Umbilical cord (tissue), 1 donor: ENCODE measurements at regions not wholly inside any gene's neighbourhood (a gene's known extent, or its start where the extent isn't known, plus 50 kb on each side); places are given as distances from the start of the nearest gene placed in this dataset.
"Not testable (repeated sequence)": the region's sequence is repeated elsewhere in the genome, so short reads cannot be mapped to it uniquely, and the experiment has no call there.

ENCODE experiments used
- DNase-seq: peaks from one replicate; pipeline ENCODE4 v3.0.0-alpha.2; 2015; ENCODE audit warnings: low spot score

DNA sequence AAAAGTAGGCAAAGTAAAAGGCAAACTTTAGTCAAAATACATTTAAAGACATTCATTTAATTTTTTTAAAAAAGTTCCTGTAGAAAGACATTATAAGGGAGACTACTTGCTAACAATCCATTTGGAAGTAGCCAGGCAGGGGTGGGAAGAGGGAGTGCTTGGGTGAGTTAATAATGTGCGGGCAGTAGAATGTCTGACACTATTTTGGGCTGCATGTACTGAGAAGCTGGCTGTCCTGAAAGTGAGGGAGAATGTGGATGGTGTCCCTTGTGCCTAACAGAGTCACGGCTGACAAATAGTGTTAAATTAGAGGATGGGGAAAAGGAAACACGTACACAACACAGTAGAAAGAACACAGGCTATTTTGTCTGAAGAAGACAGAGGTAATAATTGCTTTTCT lies 142.5 kb downstream of the LCA5 start:
- DNase-seq, result no peak

DNA sequence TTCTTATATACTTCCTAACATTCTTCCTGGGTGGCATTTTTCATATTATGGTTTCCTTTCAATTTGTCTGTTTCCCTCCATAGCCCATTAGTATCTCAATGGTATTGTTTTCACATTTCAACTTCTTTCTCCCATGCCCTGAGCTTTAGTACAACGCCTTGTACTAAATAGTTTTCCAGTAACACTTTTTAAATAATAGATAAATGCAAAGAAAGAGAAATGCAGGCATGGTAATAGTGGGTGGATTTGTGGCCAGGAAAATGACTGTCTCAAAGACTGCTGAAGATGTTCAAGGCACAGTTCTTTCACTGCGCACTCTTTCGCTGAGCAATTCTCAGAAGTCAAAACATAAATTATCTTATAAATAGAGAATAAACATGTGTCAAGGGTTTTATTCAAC lies 145.1 kb downstream of the LCA5 start:
- DNase-seq, result no peak

DNA sequence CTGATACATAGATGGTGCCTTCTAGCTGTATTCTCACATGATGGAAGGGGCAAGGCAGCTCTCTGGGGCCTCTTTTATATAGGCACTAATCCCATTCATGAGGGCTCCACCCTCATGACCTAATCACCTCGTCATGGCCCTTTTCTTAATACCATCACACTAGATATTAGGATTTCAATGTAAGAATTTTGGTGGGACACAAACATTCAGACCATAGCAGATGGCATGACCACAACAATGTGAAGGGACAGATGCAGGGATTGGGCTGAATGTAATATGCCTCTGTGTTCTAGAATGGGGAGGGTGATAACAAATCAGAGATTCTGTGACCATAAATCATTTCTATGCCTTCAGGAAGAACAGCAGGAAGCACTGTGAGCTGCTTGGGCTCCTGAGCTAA lies 145.8 kb downstream of the LCA5 start:
- DNase-seq, result no peak

DNA sequence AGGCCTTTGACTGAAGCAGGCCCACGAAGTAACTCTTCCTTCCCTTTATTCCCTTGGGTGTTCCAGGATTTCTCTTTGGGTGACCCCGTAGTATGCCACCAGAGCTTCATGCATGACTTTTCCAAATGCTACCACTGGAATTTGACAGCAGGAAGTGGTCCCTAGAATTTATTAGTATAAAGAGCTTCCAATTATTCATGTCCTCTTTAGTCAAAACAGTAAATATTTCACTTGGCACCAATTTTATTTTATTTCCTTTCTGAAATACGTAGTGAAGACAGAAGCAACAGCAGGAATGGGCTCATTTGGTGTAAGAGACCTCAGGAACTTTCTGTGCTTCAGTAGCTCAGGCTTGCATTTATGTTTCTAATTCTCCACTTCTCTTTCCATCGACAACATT lies 151.3 kb downstream of the LCA5 start:
- DNase-seq, result no peak

DNA sequence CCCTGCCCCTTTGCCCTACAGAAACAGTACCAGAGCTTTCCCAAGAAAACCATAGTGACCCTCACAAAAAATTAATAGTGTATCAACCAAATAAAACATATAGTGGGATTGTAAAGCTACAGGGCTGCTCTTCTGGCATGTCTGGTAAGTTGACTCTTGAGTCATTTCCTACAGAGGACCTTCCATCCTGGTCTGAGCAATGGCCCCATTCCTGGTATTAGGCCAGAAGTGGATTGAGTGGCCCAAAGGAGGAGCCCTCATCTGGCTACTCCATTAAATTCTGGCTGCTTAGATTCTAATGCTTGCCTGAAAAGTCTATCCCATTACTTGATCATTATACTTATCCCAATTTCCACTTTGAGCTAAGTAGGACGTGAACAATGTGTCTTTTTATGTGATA lies 150.9 kb upstream of the HMGN3 start:
- no peak for DNase-seq

DNA sequence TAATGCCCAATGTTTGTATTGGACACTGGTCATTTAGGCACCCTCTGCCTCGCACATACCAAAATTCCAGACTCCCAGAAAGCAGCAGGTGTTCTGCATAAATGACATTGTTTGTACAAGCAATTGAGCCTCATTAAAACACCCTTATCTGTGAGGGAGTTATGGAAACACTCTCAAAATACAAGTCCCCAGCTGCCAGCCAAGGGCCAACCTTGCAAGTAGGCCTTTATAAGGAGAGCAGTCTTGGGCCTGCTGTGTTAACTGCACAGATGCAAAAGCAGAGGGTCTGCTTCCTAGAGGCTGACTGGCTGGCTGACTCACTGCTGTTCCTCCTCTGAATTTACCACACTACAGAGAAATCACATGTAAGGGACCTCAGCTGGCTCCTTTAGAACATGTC lies 150.4 kb upstream of the HMGN3 start:
- no peak for DNase-seq

DNA sequence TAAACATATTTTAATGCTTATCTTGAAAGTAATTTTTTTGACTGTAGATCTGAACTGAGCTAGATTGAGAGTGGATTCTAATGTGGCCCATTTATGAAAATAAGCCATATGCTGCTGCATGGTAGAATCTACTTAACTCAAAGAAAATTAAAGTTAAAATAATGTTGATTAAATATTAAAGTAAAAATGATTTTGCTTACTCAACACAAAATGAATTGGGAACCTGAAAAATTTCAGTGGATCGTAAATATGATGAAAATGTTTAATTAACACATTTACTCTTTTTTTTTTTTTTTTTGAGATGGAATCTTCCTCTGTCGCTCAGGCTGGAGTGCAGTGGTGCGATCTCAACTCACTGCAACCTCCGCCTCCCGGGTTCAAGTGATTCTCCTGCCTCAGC lies 144.5 kb upstream of the HMGN3 start:
- DNase-seq, result no peak

DNA sequence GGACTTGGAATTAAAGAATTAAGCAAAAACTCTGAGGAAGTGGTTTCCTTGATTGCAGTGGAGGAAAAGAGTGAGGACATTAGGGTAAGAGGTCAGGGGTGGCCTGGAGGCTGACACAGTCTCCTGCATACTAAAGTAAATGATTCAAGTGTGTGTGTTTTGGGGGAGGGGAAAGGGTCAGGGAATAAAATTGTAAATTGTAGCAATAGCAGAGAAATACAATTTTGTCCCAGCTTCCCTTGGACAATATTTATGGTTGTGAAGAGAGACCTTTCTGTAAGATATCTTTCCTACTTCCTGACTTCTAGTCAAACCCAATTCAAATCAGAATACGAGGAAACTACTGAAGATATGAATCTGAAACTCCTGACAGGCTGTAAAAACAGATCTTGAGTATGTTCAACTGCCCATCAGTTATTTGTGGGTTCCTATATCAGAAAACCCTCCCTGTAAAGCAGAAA lies 143.4 kb upstream of the HMGN3 start:
- peak; percentile 11 for DNase-seq

DNA sequence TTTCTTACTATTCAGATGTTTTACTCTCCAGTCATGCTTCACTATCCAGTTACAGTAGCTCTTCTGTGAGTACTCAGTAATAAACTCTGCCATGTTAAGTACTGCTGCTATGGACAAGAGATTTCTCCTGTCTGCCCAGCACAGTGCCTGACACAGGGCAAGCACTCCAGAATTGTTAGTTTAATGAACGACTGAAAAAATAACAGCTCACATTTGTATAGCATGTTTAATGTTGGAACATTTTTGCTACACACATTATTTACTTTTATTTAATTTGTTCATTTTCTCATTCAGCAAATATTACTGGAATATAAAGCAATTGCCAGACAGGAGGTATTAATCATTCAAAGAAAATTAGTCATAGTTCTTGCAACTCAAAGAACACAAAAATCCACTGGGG lies 142.6 kb upstream of the HMGN3 start:
- DNase-seq, result no peak

DNA sequence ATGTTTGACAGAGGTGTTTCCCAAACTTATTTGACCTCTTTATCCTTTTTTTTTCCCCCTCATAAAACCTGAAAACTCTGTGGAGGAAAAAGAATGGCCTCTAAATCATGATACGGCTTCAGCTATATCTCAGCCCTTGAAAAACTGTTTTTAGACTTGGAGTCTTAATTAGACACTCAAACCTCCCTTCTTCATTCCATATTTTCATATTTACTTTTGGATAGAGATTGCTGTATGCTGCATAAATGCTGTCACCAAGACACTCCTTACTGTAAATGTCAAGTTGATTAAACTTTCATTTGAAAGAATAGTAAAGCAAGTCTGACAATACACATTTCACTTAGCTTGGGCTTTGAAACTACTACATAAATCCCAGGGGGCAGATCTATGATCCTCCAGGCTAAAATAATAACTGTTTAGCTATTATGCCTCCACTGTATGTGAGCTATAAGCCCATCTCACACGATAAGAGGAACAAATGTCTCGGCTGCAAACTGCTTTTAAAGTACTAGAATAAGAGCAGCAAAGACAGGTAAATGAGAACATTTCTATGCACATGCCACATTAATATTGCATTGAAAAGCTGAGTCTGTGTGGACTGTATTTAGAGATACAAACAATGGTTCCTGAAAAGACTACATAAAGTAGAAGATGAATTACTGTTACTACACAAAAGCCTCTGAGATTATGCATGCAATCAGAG lies 141.3 kb upstream of the HMGN3 start:
- no peak for DNase-seq

DNA sequence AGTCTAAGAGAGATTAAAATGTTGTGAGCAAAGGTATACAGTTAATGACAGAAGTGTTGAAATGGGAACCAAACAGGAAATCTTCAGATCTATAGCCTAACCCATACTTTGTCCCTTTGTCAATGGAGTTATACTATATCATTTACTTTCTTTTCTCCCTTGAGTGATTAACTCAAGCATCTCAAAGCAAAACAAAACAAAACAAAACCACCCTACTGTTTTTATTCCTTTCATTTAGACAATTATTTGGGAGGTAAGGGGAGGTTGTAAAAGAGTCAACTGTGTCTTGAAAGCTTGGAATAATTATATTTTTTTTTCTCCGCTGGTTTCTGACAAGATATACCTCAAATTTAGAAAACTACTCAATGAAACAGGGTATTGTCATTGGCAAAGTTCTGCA lies 139.8 kb upstream of the HMGN3 start:
- DNase-seq, result no peak

DNA sequence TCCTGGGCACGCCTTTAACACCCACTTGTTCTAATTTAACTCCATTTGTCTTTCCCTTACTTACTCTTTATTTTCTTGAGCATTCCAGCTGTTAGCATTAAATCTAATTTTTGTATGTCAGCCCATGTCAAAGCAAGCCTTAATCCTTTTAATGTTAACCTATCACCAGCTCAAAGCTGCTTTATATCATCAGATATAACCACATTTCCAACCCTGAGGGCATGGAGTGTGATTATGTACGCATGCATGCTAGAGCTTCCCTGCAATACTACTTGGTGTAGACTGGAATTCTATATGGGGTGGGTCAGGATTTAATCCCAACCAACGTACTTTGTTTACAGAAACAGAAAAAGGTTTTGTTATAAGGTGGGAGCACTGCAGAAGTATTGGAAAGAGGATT lies 139.4 kb upstream of the HMGN3 start:
- peak; percentile 48 for DNase-seq

DNA sequence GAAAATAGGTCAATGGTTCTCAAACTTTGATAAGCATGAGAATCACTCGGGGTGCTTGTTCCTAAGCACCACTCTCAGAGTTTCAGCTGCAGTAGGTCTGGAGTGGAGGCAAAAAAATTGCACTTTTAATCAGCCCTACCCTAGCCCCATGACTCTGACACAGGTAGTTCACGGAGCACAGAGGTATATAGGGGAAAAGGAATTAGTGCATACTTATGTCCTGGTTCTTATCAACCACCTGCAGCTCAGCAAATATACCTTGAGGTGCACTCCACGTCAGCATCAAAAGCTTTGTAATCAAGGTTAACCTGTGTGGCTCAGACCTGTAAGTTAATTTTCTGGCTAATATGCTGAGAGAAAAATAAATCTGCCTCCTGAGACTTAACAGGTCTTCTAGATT lies 138.8 kb upstream of the HMGN3 start:
- DNase-seq, result peak; percentile 33

DNA sequence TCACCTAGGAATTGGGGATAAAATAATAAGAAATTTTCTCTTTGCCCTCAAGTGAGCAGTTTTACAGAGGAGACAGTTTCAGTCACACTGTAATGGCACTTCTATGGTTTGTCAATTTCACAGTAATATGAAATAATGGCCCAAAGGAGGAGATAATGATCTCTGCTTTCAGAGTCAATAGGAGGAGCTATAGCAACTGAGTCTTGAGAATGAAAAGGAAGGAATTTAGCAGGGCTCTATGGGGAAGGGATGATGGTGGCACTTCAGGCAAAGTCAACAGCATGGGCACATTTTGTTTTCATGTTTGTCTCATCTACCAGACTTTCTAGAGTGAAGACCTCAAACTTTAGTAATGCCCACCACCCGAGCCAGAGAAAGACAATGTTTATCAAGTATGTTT lies 138.3 kb upstream of the HMGN3 start:
- no peak for DNase-seq

DNA sequence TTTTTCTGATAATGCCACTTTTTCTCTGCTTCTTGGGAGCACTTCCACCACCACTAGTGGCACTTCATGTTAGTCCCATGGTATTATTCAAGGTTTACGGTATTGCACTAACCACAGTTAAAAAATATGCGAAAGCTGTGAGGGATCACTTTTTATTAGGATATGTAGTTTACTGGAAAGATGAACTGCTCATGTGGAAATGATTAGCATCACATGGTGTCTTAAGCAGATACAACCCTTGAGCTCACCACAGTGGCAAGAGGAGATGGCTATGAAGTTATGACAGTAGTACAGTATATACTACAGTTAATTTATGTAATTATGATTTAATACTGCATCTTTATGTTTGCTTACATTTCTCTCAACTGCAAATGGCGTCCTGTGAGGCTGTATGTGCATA lies 134.5 kb upstream of the HMGN3 start:
- DNase-seq, result no peak

DNA sequence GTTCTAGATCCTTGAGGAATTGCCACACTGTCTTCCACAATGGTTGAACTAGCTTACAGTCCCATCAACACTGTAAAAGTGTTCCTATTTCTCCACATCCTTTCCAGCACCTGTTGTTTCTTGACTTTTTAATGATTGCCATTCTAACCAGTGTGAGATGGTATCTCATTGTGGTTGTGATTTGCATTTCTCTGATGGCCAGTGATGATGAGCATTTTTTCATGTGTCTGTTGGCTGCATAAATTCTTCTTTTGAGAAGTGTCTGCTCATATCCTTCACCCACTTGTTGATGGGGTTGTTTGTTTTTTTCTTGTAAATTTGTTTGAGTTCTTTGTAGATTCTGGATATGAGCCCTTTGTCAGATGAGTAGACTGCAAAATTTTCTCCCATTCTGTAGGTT lies 129.0 kb upstream of the HMGN3 start:
- not testable (repeated sequence) for DNase-seq

DNA sequence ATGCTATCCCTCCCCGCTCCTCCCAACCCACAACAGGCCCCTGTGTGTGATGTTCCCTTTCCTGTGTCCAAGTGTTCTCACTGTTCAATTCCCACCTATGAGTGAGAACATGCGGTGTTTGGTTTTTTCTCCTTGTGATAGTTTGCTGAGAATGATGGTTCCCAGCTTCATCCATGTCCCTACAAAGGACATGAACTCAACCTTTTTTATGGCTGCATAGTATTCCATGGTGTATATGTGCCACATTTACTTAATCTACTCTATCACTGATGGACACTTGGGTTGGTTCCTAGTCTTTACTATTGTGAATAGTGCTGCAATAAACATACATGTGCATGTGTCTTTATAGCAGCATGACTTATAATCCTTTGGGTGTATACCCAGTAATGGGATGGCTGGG lies 126.6 kb upstream of the HMGN3 start:
- not testable (repeated sequence) for DNase-seq

DNA sequence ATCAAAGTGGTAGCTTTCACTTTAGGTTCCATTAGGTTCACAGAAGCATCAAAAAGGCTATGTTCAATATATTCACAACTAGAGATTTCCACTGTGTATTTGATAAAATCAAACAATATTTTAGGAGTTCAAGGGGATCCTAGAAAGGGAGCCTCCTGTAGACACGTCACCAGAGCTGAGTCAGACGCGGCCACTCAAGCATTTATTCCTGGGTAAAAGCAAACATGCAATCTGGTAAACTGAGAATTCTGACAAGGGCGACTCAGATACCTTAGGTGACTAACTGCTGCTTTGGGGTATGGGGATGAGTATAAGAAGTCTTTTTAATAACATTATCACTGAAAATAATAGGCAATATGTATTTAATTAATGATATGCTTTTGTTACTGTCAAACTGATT lies 118.7 kb upstream of the HMGN3 start:
- DNase-seq, result no peak

DNA sequence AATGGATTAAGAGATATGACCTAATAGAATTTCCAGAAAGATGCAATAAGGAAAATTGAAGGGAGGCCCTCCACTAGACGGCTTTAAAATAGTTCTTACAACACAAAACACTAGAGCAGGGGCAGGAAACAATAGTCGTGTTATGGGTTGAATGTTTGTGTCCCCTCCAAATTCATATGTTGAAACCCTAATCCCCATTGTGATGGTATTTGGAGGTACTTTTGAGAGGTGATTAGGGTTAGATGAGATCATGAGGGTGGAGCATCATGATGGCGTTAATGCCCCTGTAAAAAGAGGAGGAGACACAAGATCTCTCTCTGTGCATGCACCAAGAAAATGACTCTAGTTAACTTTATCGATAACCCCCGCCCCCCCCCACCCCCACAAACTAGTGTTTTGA lies 104.0 kb upstream of the HMGN3 start:
- DNase-seq, result no peak

DNA sequence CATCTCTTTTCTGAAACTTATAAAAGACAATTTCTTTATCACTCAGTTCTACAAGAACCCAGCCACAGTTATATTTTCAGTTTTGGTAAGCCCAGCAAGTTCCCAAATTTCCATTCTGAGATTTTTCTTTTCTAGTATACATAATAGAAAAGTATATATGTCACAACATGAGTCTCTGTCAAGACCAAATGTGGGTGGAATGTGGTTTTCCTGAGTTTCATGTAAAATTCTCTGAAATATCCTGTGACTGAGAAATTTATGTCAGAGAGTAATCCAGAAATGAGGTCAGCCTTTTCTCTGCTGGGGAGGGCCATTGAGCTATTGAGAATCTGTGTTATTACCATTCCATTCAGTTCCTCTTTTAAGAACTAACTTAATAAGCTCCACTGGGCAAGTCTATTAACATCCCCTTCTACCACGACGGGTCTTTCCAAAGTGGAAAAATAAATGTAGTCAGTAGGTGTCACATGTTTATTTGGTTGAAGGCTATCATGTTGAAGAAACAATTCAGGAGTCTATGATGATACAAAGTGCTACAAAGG lies 100.7 kb upstream of the HMGN3 start:
- DNase-seq, result peak; percentile 6

DNA sequence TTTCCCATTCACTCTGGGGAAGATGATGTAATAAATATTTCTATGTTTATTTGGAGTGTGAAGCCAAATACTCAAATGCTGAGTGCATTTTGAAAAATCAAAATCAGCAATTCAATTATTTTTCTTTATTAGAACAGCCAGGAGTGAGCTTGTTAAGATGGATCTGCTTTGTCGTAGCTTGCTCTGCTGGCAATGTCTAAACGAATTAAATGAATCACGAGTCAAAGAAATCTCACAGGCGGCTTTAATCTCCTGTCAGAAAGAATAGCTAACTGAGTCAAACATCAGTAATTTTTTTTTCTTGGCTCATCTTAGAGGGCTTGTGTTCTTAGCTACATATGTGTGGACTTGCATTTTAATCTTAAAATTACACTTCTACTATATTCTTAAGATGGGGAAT lies 100.2 kb upstream of the HMGN3 start:
- DNase-seq, result peak; percentile 21

DNA sequence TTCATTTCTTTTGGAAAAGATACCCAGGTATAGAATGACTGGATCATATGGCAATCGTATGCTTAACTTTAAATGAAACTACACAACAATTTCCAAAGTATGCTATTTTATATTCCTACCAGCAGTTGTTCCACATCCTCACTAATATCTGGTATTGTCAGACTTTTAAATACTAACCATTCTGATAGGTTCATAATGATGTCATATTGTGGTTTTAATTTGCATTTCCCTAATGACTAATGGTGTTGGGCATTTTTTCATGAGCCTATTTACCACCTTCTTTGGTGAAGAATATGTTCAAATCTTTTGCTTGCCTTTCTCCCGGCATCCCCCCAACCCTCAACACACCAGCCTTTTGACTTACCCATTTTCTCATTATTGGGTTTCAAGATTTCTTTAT lies 96.2 kb upstream of the HMGN3 start:
- no peak for DNase-seq

DNA sequence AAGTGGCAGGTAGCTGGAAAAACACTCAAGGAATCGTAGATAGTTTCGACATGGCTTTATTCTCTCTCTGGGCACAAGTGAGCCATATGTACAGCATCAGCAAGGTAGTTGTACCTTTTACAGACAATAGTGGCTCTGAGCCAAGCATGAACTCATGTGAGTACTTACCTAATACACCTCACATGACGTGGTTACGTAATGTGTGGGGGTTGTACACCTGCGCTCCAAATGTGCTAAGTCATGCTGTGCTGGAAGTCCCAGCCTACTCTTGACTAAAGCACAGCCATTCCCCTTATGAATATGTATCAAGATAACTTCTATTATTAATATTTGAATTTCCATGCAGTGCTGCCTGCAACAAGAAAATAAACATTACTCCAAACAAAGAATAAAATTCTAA lies 78.8 kb upstream of the HMGN3 start:
- DNase-seq, result no peak
